ENCODE measurements at regions not wholly inside any gene's neighbourhood (a gene's known extent, or its start where the extent isn't known, plus 50 kb on each side); places are given as distances from the start of the nearest gene placed in this dataset.

DNA sequence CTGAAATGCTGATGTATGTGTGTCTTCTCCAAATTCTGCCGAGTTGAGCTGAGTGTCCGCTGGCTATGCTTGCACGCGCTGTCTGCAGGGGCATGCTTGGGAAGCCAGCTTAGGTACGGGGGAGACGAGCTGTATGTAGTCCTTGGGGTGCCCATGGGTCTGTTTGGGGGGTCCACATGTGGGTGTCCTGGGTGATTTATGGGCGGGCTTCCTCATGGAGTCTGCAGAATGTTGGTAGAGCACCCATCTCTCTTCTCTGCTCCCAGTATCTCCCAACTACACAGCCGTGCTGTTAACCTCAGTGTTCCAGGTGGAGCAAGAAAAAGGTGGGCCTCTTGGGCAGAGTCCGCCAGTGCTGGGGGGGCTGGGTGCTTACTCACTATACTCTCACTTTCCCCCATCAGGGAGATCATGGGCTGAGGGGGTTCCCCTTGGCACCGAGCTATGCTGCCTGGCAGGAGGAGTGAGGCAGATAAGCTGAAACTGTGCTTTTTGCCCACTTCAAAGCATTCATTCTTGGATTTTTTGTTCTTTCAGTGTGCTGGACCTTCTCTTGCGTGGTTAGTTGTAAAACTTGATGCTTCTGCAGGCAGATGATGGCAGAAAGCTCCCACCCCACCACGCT is 128.2 kb upstream of the ALKAL2 start:
- DNase-seq, result no peak
- Histone ChIP-seq H2BK5ac (ENCODE audit: low read depth, low read length, poor library complexity) (no peak overlapping the region), H2AK5ac (ENCODE audit: low read length) (no peak overlapping the region), H4K12ac (ENCODE audit: low read depth, low read length) (no peak overlapping the region), H3K36me3 (ENCODE audit: control insufficient read depth in 1 of 2, insufficient read depth in 2 of 2, low read length in 2 of 2) (no peaks in the 10 kb centered on the region), H3K4ac (ENCODE audit: low read depth, low read length) (no peak overlapping the region), H3K27me3 (ENCODE audit: insufficient read depth, low read length) (no peaks in the 10 kb centered on the region), H3K23ac (ENCODE audit: low read length) (no peak overlapping the region), H3K27ac (ENCODE audit: low read depth, low read length) (no peak overlapping the region), H3K4me1 (ENCODE audit: control insufficient read depth in 1 of 2, insufficient read depth in 2 of 2, low read length in 2 of 2) (no peaks in the 10 kb centered on the region), H3K9ac (ENCODE audit: low read length) (no peak overlapping the region), H3K79me2 (ENCODE audit: control insufficient read depth, insufficient read depth, low read length, poor library complexity) (no peaks in the 10 kb centered on the region), H3K79me1 (ENCODE audit: low read length) (no peaks in the 10 kb centered on the region), H4K8ac (ENCODE audit: low read depth, low read length) (no peak overlapping the region), H3K4me2 (ENCODE audit: low read length) (no peak overlapping the region), H2BK120ac (ENCODE audit: insufficient read depth, low read length, poor library complexity) (no peak overlapping the region), H2BK12ac (ENCODE audit: low read length) (no peak overlapping the region), H3K18ac (ENCODE audit: low read length) (no peak overlapping the region), H3K9me3 (ENCODE audit: insufficient read depth, low read depth, low read length) (no peaks in the 10 kb centered on the region), H3K14ac (ENCODE audit: low read length) (no peak overlapping the region), H3K4me3 (ENCODE audit: low read depth, low read length) (no peak overlapping the region), H4K91ac (ENCODE audit: low read depth, low read length) (no peak overlapping the region), H2AFZ (ENCODE audit: insufficient read depth, low read length, poor library complexity) (no peak overlapping the region)
- WGBS (ENCODE audit: extremely low coverage, insufficient coverage, insufficient read length), result no CpG with 5 or more reads among the region's 12 CpGs

GRCh38 chr2:409523-409922 is 121.6 kb upstream of the ALKAL2 start:
- H3K36me3 ChIP-seq (ENCODE audit: control insufficient read depth in 1 of 2, insufficient read depth in 2 of 2, low read length in 2 of 2), result no peaks in the 10 kb centered on the region
- H3K18ac ChIP-seq (ENCODE audit: low read length), result no peak overlapping the region
- peaks cover 6% of the 10 kb centered on the region for H3K9me3 ChIP-seq (ENCODE audit: insufficient read depth, low read depth, low read length)

DNA sequence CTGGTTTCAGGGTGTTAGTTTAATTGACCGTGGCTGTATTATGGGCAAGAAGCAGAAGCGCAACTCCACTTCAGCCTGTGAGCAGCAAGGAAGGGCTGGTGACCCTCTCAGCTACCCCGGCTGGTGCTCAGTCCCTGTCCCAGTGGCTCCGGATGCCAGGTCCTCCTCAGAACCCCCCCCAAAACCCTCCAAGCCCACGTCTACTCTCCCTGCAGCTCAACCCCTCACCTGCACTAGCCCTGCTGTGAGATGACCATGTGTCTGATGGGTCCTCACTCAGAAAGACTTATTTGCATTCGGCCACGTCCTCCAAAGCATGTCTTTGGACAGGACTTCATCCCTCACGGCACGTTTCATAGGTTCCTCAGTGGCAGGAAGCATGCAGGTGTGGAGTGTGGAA is 119.7 kb upstream of the ALKAL2 start:
- H3K4me2 ChIP-seq (ENCODE audit: low read length), result no peak overlapping the region
- H3K23ac ChIP-seq (ENCODE audit: low read length), result no peak overlapping the region
- H3K4me3 ChIP-seq (ENCODE audit: low read depth, low read length), result no peak overlapping the region
- H3K4ac ChIP-seq (ENCODE audit: low read depth, low read length), result no peak overlapping the region
- no peak overlapping the region for H4K8ac ChIP-seq (ENCODE audit: low read depth, low read length)
- peaks cover 8% of the 10 kb centered on the region for H3K9me3 ChIP-seq (ENCODE audit: insufficient read depth, low read depth, low read length)
- H3K27me3 ChIP-seq (ENCODE audit: insufficient read depth, low read length), result no peaks in the 10 kb centered on the region
- no peak for DNase-seq
- H3K4me1 ChIP-seq (ENCODE audit: control insufficient read depth in 1 of 2, insufficient read depth in 2 of 2, low read length in 2 of 2), result no peaks in the 10 kb centered on the region
- no peak overlapping the region for H3K18ac ChIP-seq (ENCODE audit: low read length)
- H4K91ac ChIP-seq (ENCODE audit: low read depth, low read length), result no peak overlapping the region
- no peaks in the 10 kb centered on the region for H3K36me3 ChIP-seq (ENCODE audit: control insufficient read depth in 1 of 2, insufficient read depth in 2 of 2, low read length in 2 of 2)
- no peaks in the 10 kb centered on the region for H3K79me2 ChIP-seq (ENCODE audit: control insufficient read depth, insufficient read depth, low read length, poor library complexity)
- H2BK5ac ChIP-seq (ENCODE audit: low read depth, low read length, poor library complexity), result no peak overlapping the region
- no peaks in the 10 kb centered on the region for H3K79me1 ChIP-seq (ENCODE audit: low read length)
- no peak overlapping the region for H3K9ac ChIP-seq (ENCODE audit: low read length)
- H3K27ac ChIP-seq (ENCODE audit: low read depth, low read length), result no peak overlapping the region
- H2BK12ac ChIP-seq (ENCODE audit: low read length), result no peak overlapping the region
- WGBS (ENCODE audit: extremely low coverage, insufficient coverage, insufficient read length), result no CpG with 5 or more reads among the region's 9 CpGs
- H3K14ac ChIP-seq (ENCODE audit: low read length), result no peak overlapping the region
- H2AFZ ChIP-seq (ENCODE audit: insufficient read depth, low read length, poor library complexity), result no peak overlapping the region
- no peak overlapping the region for H2BK120ac ChIP-seq (ENCODE audit: insufficient read depth, low read length, poor library complexity)
- H4K12ac ChIP-seq (ENCODE audit: low read depth, low read length), result no peak overlapping the region
- H2AK5ac ChIP-seq (ENCODE audit: low read length), result no peak overlapping the region

More at GRCh38 chr2:409523-409922, 121.6 kb upstream of the ALKAL2 start:
- no peak overlapping the region for H3K14ac ChIP-seq (ENCODE audit: low read length)
- H4K12ac ChIP-seq (ENCODE audit: low read depth, low read length), result no peak overlapping the region
- H3K79me1 ChIP-seq (ENCODE audit: low read length), result no peaks in the 10 kb centered on the region
- WGBS (ENCODE audit: extremely low coverage, insufficient coverage, insufficient read length), result 100% methylated on average over 1 of the region's 4 CpGs
- H3K23ac ChIP-seq (ENCODE audit: low read length), result no peak overlapping the region
- H3K4me1 ChIP-seq (ENCODE audit: control insufficient read depth in 1 of 2, insufficient read depth in 2 of 2, low read length in 2 of 2), result no peaks in the 10 kb centered on the region
- H3K4me3 ChIP-seq (ENCODE audit: low read depth, low read length), result no peak overlapping the region
- no peaks in the 10 kb centered on the region for H3K27me3 ChIP-seq (ENCODE audit: insufficient read depth, low read length)
- no peak overlapping the region for H2BK12ac ChIP-seq (ENCODE audit: low read length)
- no peaks in the 10 kb centered on the region for H3K79me2 ChIP-seq (ENCODE audit: control insufficient read depth, insufficient read depth, low read length, poor library complexity)
- H3K4ac ChIP-seq (ENCODE audit: low read depth, low read length), result no peak overlapping the region
- H3K9ac ChIP-seq (ENCODE audit: low read length), result no peak overlapping the region
- H2AFZ ChIP-seq (ENCODE audit: insufficient read depth, low read length, poor library complexity), result no peak overlapping the region
- DNase-seq, result no peak
- no peak overlapping the region for H4K8ac ChIP-seq (ENCODE audit: low read depth, low read length)
- no peak overlapping the region for H2AK5ac ChIP-seq (ENCODE audit: low read length)
- no peak overlapping the region for H3K4me2 ChIP-seq (ENCODE audit: low read length)
- no peak overlapping the region for H2BK120ac ChIP-seq (ENCODE audit: insufficient read depth, low read length, poor library complexity)
- no peak overlapping the region for H2BK5ac ChIP-seq (ENCODE audit: low read depth, low read length, poor library complexity)
- H3K27ac ChIP-seq (ENCODE audit: low read depth, low read length), result no peak overlapping the region
- no peak overlapping the region for H4K91ac ChIP-seq (ENCODE audit: low read depth, low read length)

DNA sequence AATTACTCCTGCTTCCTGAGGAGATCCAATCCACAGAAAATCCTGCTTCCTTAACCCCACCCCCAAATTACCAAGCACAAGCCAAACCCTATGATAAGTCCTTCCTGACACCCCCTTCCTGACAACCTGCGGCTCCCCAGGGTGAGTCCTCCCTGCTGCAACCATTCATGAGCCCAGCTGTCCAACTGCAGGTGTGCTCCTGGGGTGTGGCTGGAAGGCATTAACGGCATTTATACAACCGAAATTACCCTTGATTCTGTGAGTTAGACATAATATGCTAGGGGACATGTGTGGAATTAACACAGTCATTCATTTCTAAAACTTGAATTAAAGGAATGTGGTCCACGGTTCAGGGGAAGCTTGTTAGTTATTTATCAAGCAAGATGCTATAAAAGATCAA is 119.0 kb upstream of the ALKAL2 start:
- Histone ChIP-seq H3K27me3 (ENCODE audit: insufficient read depth, low read length) (no peaks in the 10 kb centered on the region), H2BK120ac (ENCODE audit: insufficient read depth, low read length, poor library complexity) (no peak overlapping the region), H2AFZ (ENCODE audit: insufficient read depth, low read length, poor library complexity) (no peak overlapping the region), H2AK5ac (ENCODE audit: low read length) (no peak overlapping the region), H4K8ac (ENCODE audit: low read depth, low read length) (no peak overlapping the region), H3K4me2 (ENCODE audit: low read length) (no peak overlapping the region), H2BK5ac (ENCODE audit: low read depth, low read length, poor library complexity) (no peak overlapping the region), H3K4me1 (ENCODE audit: control insufficient read depth in 1 of 2, insufficient read depth in 2 of 2, low read length in 2 of 2) (no peaks in the 10 kb centered on the region), H3K18ac (ENCODE audit: low read length) (no peak overlapping the region), H3K36me3 (ENCODE audit: control insufficient read depth in 1 of 2, insufficient read depth in 2 of 2, low read length in 2 of 2) (no peaks in the 10 kb centered on the region), H3K79me1 (ENCODE audit: low read length) (no peaks in the 10 kb centered on the region), H3K4ac (ENCODE audit: low read depth, low read length) (no peak overlapping the region), H2BK12ac (ENCODE audit: low read length) (no peak overlapping the region), H4K91ac (ENCODE audit: low read depth, low read length) (no peak overlapping the region), H3K27ac (ENCODE audit: low read depth, low read length) (no peak overlapping the region), H3K23ac (ENCODE audit: low read length) (no peak overlapping the region), H3K9me3 (ENCODE audit: insufficient read depth, low read depth, low read length) (peaks cover 8% of the 10 kb centered on the region), H3K14ac (ENCODE audit: low read length) (no peak overlapping the region), H3K79me2 (ENCODE audit: control insufficient read depth, insufficient read depth, low read length, poor library complexity) (no peaks in the 10 kb centered on the region), H3K4me3 (ENCODE audit: low read depth, low read length) (no peak overlapping the region), H3K9ac (ENCODE audit: low read length) (no peak overlapping the region), H4K12ac (ENCODE audit: low read depth, low read length) (no peak overlapping the region)
- DNase-seq, result no peak
- no CpG with 5 or more reads among the region's 4 CpGs for WGBS (ENCODE audit: extremely low coverage, insufficient coverage, insufficient read length)
